Tongue (tissue), 1 donor: ENCODE measurements at regions not wholly inside any gene's neighbourhood (a gene's known extent, or its start where the extent isn't known, plus 50 kb on each side); places are given as distances from the start of the nearest gene placed in this dataset.
A peak's percentile ranks its signal among the peaks of the same experiment; 100 is the strongest.

ENCODE experiments used
- DNase-seq: peaks from one replicate; pipeline ENCODE4 v3.0.0-alpha.2; 2015

DNA sequence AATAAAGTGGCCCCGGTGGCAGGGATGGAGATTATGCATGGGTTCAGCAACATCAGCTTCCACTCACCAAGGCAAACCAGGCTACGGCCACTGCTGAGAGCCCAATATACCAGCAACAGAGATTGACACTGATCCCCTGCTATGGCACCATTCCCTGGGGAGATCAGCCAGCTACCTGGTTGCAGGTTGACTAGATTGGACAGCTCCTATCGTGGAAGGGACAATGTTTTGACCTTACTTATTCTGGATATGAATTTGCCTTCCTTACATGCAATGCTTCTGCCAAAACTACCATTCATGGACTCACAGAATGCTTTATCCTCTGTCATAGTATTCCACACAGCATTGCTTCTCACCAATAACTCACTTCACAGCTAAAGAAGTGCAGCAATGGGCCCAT, 174.8 kb upstream of the TNFAIP3 start:
- DNase-seq, result no peak

DNA sequence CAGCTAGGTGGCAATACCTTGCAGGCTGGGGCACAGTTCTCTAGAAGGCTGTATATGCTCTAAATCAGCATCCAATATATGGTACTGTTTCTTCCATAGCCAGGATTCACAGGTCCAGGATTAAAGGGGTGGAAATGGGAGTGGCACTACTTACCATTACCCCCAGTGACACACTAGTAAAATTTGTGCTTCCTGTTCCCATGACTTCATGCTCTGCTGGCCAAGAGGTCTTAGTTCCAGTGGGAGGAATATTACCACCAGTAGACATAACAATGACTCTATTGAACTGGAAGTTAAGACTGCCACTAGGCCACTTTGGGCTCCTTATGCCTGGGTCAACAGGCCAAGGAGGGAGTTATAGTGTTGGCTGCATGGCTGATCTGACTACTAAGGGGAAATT, 174.3 kb upstream of the TNFAIP3 start:
- no peak for DNase-seq

DNA sequence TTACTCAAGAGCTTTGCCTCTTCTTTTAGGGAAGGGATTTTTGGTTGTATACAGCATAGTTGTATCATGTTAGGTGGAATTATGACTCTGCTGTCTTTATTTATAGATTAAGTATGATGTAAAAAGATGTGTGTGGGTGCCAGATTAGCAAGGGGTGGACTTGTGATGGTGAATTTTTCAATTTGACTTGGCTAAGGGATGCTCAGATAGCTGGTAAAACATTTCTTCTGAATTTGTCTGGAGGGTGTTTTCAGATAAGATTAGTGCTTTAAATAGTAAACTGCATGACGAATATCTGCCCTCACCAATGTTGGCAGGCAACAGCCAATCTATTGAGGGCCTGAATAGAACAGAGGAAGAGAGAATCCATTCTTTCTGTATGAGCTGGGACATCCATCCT, 173.3 kb upstream of the TNFAIP3 start:
- no peak for DNase-seq

DNA sequence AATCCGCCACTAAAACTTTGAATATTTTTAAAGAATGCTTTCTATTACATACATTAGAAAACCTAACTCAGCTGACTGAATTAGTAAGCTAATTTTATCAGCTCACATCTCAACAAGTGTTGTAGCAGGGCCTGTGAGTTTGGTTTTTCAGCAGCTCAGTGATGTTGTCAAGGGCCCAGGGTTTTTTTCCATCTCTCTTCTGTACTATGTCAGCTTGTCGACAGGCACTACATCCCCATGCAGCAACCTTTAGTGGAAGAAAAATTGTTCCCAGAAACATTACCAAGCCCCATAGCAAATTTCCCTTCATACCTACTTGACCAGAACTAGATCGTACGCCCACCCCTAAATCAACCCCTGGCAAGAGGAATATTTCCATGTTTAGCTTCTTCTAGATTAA, 170.3 kb upstream of the TNFAIP3 start:
- no peak for DNase-seq

GRCh38 chr6:137697267-137697938, 169.7 kb upstream of the TNFAIP3 start:
- no peak for DNase-seq

DNA sequence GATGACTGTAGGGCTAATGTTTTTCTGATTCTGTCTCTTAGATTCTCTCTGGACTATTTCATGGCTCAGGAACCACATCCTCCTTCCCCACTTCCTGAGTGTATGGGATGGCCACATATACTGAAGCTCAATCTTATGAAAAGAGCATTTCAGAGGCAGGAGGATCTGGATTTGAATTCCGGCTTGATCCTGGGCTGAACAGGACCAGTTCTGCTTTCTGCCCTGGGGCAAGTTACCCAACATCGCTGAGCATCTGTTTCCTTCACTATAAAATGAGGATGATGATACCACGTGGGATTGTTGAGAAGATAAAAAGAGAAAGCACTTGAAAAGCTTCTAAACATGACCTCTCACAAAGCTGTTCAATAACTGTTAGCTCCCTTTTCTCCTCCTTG, 168.4 kb upstream of the TNFAIP3 start:
- no peak for DNase-seq

- peak; percentile 20 for DNase-seq
Observed at GRCh38 chr6:137699031-137699683, 167.9 kb upstream of the TNFAIP3 start.

- no peak for DNase-seq
Observed at GRCh38 chr6:137700161-137700560, 166.9 kb upstream of the TNFAIP3 start.

GRCh38 chr6:137700751-137701477, 166.1 kb upstream of the TNFAIP3 start:
- no peak for DNase-seq

- DNase-seq, result no peak
Observed at GRCh38 chr6:137701942-137702341, 165.1 kb upstream of the TNFAIP3 start.

GRCh38 chr6:137702791-137703424, 164.2 kb upstream of the TNFAIP3 start:
- no peak for DNase-seq

DNA sequence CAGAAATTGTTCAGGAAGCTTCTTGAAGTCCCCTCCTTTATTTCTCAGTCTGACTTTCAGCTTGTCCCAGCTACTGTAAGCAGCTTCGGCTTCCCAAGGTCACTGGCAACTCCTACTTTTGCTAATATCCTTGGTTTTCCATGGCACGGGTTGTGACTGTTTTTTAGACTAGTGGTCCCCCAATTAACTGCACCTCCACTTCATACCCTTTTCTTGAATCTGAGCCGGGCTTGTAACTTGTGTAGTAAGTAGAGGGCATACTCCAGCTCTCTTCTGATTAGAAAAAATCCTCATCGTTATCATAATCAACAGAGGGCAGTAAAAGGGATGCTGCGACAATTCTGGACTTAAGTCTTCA, 162.3 kb upstream of the TNFAIP3 start:
- DNase-seq, result no peak

DNA sequence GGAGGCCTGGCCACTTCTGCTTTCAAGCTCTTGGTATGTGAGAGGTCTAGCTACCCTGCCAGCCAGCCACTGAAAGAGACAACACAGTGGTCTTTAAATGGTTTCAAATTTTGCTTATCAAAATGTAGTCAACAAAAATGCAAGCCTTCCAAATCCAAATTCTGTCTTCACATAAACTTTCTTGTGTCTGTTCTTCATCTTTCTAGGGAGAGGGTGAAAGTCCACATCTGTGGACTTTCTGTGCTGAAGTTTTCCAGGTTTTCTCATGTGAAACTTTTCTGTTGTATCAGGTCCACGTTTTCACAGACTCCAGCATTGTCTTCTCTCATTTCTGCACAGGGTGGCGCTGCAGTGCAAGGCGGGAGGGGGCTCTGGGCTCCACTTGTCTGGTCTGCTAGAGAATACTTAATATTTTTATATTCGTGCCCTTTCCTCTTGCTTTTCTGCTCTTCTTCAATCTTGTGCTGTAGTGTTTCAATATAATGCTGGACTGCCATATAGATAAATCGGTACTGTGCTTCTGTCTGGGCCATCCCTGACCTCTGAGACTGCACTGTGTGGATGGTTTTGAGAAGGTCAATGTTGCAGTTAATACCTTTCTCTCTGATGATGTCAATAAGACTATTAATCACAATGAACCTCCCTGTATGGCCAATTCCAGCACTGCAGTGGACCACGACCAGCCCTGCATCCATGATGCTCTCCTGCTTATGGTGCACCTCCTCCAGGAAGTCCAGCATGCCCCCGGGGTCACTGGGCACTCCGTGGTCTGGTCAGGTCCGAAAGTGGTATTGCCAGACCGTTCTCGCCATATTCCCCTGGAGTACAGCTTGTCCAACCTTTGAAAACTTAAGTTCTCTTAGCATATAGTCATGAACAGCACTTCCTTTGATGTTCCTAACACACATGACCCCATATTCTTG, 161.6 kb upstream of the TNFAIP3 start:
- DNase-seq, result peak; percentile 87

- DNase-seq, result no peak
Observed at GRCh38 chr6:137706083-137706750, 160.8 kb upstream of the TNFAIP3 start.

GRCh38 chr6:137707038-137707589, 159.9 kb upstream of the TNFAIP3 start:
- DNase-seq, result no peak

DNA sequence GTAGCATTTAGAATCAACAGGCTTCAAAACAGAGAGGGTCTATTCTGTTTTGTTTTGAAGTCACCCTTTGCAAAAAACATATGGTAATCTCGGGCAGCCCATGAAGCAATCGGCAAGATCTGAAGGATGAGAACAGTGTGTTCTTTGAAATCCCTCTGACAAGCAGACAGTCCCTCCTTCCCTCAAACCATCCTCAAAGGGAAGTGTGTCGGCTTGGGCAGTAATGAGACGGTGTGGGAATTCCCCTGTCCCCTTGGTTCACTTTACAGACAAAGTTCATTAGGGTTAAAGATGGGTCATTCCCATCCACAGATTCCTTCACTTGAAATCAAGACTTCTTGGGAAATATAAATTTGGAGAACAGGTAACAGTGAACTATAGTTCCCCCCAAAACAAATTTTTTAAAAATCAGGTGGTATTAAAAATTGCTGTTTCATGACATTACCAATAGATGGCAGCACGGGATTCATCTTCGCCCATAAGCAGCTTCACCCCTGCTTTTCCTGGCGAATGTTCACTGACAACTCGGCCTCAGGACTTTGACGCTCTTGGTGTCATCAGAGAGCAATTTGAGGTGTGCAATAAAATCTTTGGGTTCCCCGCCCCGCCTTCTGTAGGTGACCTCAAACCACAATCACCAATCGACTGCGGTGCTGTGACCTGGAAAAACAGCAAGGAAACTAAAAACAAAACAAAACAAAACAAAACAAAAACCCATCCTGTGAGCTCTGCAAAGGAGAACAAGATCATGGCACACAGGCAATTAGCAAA, 159.3 kb upstream of the TNFAIP3 start:
- peak; percentile 85 for DNase-seq

- no peak for DNase-seq
Observed at GRCh38 chr6:137708481-137708880, 158.6 kb upstream of the TNFAIP3 start.

DNA sequence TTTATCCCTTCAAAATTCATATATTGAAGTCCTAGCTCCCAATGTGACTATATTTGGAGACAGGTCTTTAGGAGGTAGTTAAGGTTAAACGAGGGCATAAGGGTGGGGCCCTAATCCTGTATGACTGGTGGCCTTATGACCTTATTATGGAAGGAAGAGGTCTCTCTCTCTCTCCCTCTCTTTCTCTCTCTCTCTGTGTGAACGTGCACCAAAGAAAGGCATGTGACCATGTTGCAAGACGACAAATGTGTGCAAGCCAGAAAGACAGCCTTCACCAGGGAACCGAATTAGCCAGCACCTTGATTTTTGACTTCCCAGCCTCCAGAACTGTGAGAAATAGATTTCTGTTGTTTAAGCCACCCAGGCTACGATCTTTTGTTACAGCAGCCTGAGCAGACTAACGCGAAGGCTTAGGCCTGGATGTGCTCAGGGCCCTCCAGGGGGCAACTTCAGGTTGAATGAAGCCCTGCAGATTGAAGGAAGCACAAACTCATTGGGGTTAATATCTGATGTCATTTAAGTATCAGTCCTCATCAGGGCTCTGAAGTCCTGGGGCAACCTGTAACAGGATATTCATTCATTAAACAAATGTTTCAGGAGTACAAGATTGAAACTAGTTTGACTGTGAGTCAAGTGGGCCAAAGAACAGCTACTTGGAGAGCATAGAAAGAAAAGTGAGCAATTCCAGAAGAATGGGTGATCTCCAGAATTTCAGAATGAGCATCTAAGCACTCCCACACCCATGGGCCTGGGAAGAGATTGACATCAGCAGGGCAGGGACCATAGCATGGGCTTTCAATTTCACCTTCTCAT, 157.4 kb upstream of the TNFAIP3 start:
- no peak for DNase-seq

- DNase-seq, result no peak
Observed at GRCh38 chr6:137711972-137712371, 155.1 kb upstream of the TNFAIP3 start.
